Right kidney (tissue), 1 donor: ENCODE measurements at regions not wholly inside any gene's neighbourhood (a gene's known extent, or its start where the extent isn't known, plus 50 kb on each side); places are given as distances from the start of the nearest gene placed in this dataset.

Experiments used
- DNase-seq: peaks from one replicate; pipeline ENCODE4 v3.0.0-alpha.2; 2016

- no peak for DNase-seq
These were observed 306.7 kb upstream of the SALL1 start for GRCh38 chr16:51457775-51458174.

- DNase-seq, result no peak
These were observed 304.3 kb upstream of the SALL1 start for GRCh38 chr16:51455398-51455797.

- DNase-seq, result no peak
These were observed 302.2 kb upstream of the SALL1 start for GRCh38 chr16:51453251-51453650.

- no peak for DNase-seq
These were observed 299.8 kb upstream of the SALL1 start for GRCh38 chr16:51450909-51451308.

GRCh38 chr16:51450376-51450775 lies 299.3 kb upstream of the SALL1 start:
- DNase-seq, result no peak

GRCh38 chr16:51449441-51449840 lies 298.4 kb upstream of the SALL1 start:
- no peak for DNase-seq

GRCh38 chr16:51445250-51445649 lies 294.2 kb upstream of the SALL1 start:
- DNase-seq, result no peak

GRCh38 chr16:51443934-51444333 lies 292.9 kb upstream of the SALL1 start:
- no peak for DNase-seq

- DNase-seq, result no peak
These were observed 291.2 kb upstream of the SALL1 start for GRCh38 chr16:51442141-51442870.

GRCh38 chr16:51440131-51440889 lies 289.2 kb upstream of the SALL1 start:
- no peak for DNase-seq

GRCh38 chr16:51439271-51439670 lies 288.2 kb upstream of the SALL1 start:
- DNase-seq, result no peak

GRCh38 chr16:51436742-51437141 lies 285.7 kb upstream of the SALL1 start:
- DNase-seq, result no peak

GRCh38 chr16:51434567-51435198 lies 283.6 kb upstream of the SALL1 start:
- no peak for DNase-seq

GRCh38 chr16:51433599-51433998 lies 282.5 kb upstream of the SALL1 start:
- no peak for DNase-seq

GRCh38 chr16:51431517-51432241 lies 280.6 kb upstream of the SALL1 start:
- DNase-seq, result no peak

- DNase-seq, result no peak
These were observed 279.8 kb upstream of the SALL1 start for GRCh38 chr16:51430716-51431369.

GRCh38 chr16:51429041-51429440 lies 278.0 kb upstream of the SALL1 start:
- DNase-seq, result no peak

- DNase-seq, result no peak
These were observed 276.0 kb upstream of the SALL1 start for GRCh38 chr16:51427085-51427484.

GRCh38 chr16:51426276-51426675 lies 275.2 kb upstream of the SALL1 start:
- DNase-seq, result no peak

- no peak for DNase-seq
These were observed 269.2 kb upstream of the SALL1 start for GRCh38 chr16:51420247-51420646.

GRCh38 chr16:51419768-51420167 lies 268.7 kb upstream of the SALL1 start:
- DNase-seq, result no peak

- no peak for DNase-seq
These were observed 267.2 kb upstream of the SALL1 start for GRCh38 chr16:51418258-51418657.
